ENCODE measurements at regions not wholly inside any gene's neighbourhood (a gene's known extent, or its start where the extent isn't known, plus 50 kb on each side); places are given as distances from the start of the nearest gene placed in this dataset.

- H3K4ac ChIP-seq (ENCODE audit: low read depth, low read length): no peak overlapping the region
- no peak overlapping the region for H2BK120ac ChIP-seq (ENCODE audit: low read depth, low read length, poor library complexity, severe bottlenecking)
- no peak overlapping the region for H4K8ac ChIP-seq (replicated peaks; ENCODE audit: insufficient read length, low read depth, low read length)
- no peak overlapping the region for H3K18ac ChIP-seq (ENCODE audit: insufficient read length, low read depth, low read length)
- H2AK5ac ChIP-seq (ENCODE audit: insufficient read length, low read length): no peak overlapping the region
- no peak overlapping the region for H2BK20ac ChIP-seq (ENCODE audit: low read depth, low read length, poor library complexity, severe bottlenecking)
- no peaks in the 10 kb centered on the region for H3K9me3 ChIP-seq (ENCODE audit: control insufficient read depth, low read depth, low read length)
- no peaks in the 10 kb centered on the region for H4K20me1 ChIP-seq (ENCODE audit: control insufficient read depth, insufficient read depth, insufficient read length)
- no peaks in the 10 kb centered on the region for H3K27me3 ChIP-seq (ENCODE audit: insufficient read depth, low read length)
- no peak overlapping the region for H4K5ac ChIP-seq (ENCODE audit: insufficient read length, low read depth, low read length)
- H3K9me3 Mint-ChIP-seq: no peaks in the 10 kb centered on the region
- H3K27me3 Mint-ChIP-seq (ENCODE audit: low read depth): no peaks in the 10 kb centered on the region
- H2BK12ac ChIP-seq (ENCODE audit: insufficient read length, low read depth, low read length): no peak overlapping the region
- H3K14ac ChIP-seq (ENCODE audit: insufficient read depth, low read length): no peak overlapping the region
- H3K56ac ChIP-seq (ENCODE audit: insufficient read length, low read depth, low read length): no peak overlapping the region
- no peaks in the 10 kb centered on the region for H3K79me2 ChIP-seq (ENCODE audit: insufficient read depth, low read length)
- WGBS (ENCODE audit: extremely low coverage, insufficient read length, low lambda C conversion rate): no CpG with 5 or more reads among the region's 5 CpGs
- no peak overlapping the region for H2AFZ ChIP-seq (ENCODE audit: low read length)
- DNase-seq: no peak
- H3K4me1 Mint-ChIP-seq: no peaks in the 10 kb centered on the region
- H3K4me2 ChIP-seq (ENCODE audit: insufficient read depth, insufficient read length, low read length): no peak overlapping the region
- H3K36me3 Mint-ChIP-seq (ENCODE audit: insufficient read depth in 1 of 3, low read depth in 3 of 3): no peaks in the 10 kb centered on the region
- H3K27ac ChIP-seq (ENCODE audit: insufficient read length, low read depth, low read length): no peak overlapping the region
- no peak overlapping the region for H3K27ac Mint-ChIP-seq
- TF ChIP-seq CTCF (conservative IDR thresholded peaks at IDR 0.05): no peak
- H3K4me1 ChIP-seq (ENCODE audit: insufficient read depth, low read length): no peaks in the 10 kb centered on the region
- H3K23ac ChIP-seq (ENCODE audit: insufficient read length, low read depth, low read length): no peak overlapping the region
- H3K79me1 ChIP-seq (ENCODE audit: insufficient read depth, low read depth, low read length, poor library complexity, severe bottlenecking): no peaks in the 10 kb centered on the region
- H2BK15ac ChIP-seq (ENCODE audit: low read depth, low read length): no peak overlapping the region; the same call in 1 of the 2 replicates
- no peak overlapping the region for H4K91ac ChIP-seq (ENCODE audit: insufficient read length, low read depth, low read length)
- H3K9ac ChIP-seq (ENCODE audit: extremely low read depth, insufficient read length, low read length): no peak overlapping the region
- H3T11ph ChIP-seq (ENCODE audit: low read length): no peak overlapping the region
- H3K4me3 Mint-ChIP-seq: no peak overlapping the region
- no peak overlapping the region for H2BK5ac ChIP-seq (ENCODE audit: insufficient read length, low read length)
- H3K23me2 ChIP-seq (ENCODE audit: insufficient read length, low read depth, low read length, poor library complexity, severe bottlenecking): no peaks in the 10 kb centered on the region
Measured at GRCh38 chr2:226074391-226074790, 674.9 kb downstream of the NYAP2 start.

All from H9 (cell line).